ENCODE measurements at regions not wholly inside any gene's neighbourhood (a gene's known extent, or its start where the extent isn't known, plus 50 kb on each side); places are given as distances from the start of the nearest gene placed in this dataset.

DNA sequence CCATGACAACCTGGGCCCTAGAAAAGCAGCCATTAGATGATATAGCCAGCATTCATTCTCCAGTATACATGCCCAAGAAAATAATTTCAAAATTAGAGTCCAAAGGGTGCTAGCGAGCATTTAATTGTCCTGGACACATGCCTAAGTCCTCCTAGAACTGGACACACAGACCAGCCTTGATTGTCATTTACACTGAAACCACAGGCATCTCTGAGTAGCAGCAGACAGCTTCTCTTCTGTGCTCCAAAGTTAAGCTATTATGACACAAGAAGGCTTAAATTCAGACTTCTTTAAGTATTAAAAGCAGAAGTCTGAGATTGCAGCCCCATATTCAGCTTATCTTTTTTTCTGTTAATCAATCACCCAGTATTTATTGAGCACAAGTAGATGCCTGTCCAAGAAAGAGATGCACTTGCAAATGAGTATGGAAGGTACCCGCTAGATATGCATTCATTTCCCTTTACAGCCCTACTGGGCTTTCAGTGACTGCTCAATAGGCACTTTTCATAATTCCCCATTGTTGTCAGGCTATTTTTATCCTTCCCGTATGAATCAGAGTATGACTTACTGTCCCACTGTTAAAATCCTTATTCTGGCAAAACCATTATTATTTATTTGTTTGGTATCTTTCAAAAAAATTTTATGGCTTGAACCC lies 374.1 kb downstream of the FBXW7 start:
- Histone ChIP-seq H4K20me1 (ENCODE audit: insufficient read depth) (no peaks in the 10 kb centered on the region), H3K9me2 (ENCODE audit: insufficient read depth) (no peaks in the 10 kb centered on the region), H3K27me3 (ENCODE audit: insufficient read depth, low read length) (0 out of 2 replicates have a peak, but pooled peaks cover 3% of the 10 kb centered on the region), H3K9me3 (ENCODE audit: control insufficient read depth in 1 of 2, insufficient read depth in 1 of 2, low read depth in 1 of 2, low read length in 2 of 2) (no peaks in the 10 kb centered on the region), H3K4me1 (ENCODE audit: control insufficient read depth in 1 of 2, insufficient read depth in 2 of 2, low read length in 2 of 2) (no peaks in the 10 kb centered on the region), H3K27ac (ENCODE audit: low read depth, low read length) (no peak overlapping the region), H3K79me2 (ENCODE audit: insufficient read depth, low read length) (no peaks in the 10 kb centered on the region), H2AFZ (ENCODE audit: low read depth, low read length, poor library complexity, severe bottlenecking) (no peak overlapping the region), H3K4me2 (ENCODE audit: low read length) (no peak overlapping the region), H3K4me3 (replicated peaks in 1 of 2; ENCODE audit: low read depth in 1 of 2, low read length in 2 of 2) (no peak overlapping the region), H3K36me3 (ENCODE audit: control insufficient read depth in 1 of 2, insufficient read depth in 2 of 2, low read length in 2 of 2) (no peaks in the 10 kb centered on the region), H3K9ac (ENCODE audit: low read length) (no peak overlapping the region)
- DNase-seq (ENCODE audit: low read depth, low spot score) (no peak), ATAC-seq (no peak)
- POLR2A ChIA-PET: no interaction called here
- intact Hi-C loops (cut with micrococcal nuclease): no loop called here
- RAD21 ChIA-PET (ENCODE audit: low non-redundant PET in 1 of 2, low total read pairs in 2 of 2, uncharacterized antibody in 2 of 2, unreplicated experiment in 2 of 2): no interaction called here
- no peak for TF ChIP-seq POLR2A (IDR thresholded peaks at IDR 0.05; ENCODE audit: borderline replicate concordance, extremely low read depth, insufficient read depth, insufficient read length)
- no TSS peak for BruUV-seq (replicated peaks)
- CTCF ChIA-PET: no interaction called here

DNA sequence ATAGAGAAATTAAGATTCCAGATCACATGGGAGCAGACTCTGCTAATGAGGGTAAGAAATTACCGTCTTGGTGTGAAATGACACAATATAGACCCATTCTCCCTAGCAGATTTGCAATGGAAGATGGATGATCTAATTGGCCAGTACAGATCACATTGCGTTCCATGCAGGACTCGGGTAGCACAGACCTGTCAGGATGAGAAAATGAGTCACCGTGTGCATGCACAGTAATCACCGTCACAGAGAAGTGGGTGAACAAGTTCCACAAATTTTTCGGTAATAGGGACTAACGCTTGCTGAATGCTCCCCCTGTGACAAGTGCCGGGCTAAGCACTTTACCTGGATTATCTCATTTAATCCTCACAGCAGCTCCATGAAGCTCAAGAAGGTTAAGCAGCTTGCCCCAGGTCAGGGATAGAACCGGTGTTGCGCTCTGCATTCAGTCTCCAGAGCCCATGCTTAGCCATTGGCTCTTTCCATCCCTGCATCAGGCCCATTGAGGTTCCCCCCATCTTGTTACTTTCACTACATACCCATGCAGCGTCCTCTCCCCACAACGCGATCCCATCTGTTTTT lies 375.6 kb downstream of the FBXW7 start:
- Histone ChIP-seq H3K4me3 (replicated peaks in 1 of 2; ENCODE audit: low read depth in 1 of 2, low read length in 2 of 2) (no peak overlapping the region), H4K20me1 (ENCODE audit: insufficient read depth) (no peaks in the 10 kb centered on the region), H3K4me1 (ENCODE audit: control insufficient read depth in 1 of 2, insufficient read depth in 2 of 2, low read length in 2 of 2) (no peaks in the 10 kb centered on the region), H3K36me3 (ENCODE audit: control insufficient read depth in 1 of 2, insufficient read depth in 2 of 2, low read length in 2 of 2) (no peaks in the 10 kb centered on the region), H3K27me3 (ENCODE audit: insufficient read depth, low read length) (0 out of 2 replicates have a peak, but pooled peaks cover 3% of the 10 kb centered on the region), H2AFZ (ENCODE audit: low read depth, low read length, poor library complexity, severe bottlenecking) (no peak overlapping the region), H3K27ac (ENCODE audit: low read depth, low read length) (no peak overlapping the region), H3K4me2 (ENCODE audit: low read length) (no peak overlapping the region), H3K9me2 (ENCODE audit: insufficient read depth) (no peaks in the 10 kb centered on the region), H3K9me3 (ENCODE audit: control insufficient read depth in 1 of 2, insufficient read depth in 1 of 2, low read depth in 1 of 2, low read length in 2 of 2) (no peaks in the 10 kb centered on the region), H3K79me2 (ENCODE audit: insufficient read depth, low read length) (no peaks in the 10 kb centered on the region), H3K9ac (ENCODE audit: low read length) (no peak overlapping the region)
- intact Hi-C loops (cut with micrococcal nuclease): no loop called here
- DNase-seq (ENCODE audit: low read depth, low spot score) (no peak), ATAC-seq (no peak)
- CTCF ChIA-PET: no interaction called here
- RAD21 ChIA-PET (ENCODE audit: low non-redundant PET in 1 of 2, low total read pairs in 2 of 2, uncharacterized antibody in 2 of 2, unreplicated experiment in 2 of 2): no interaction called here
- BruUV-seq (replicated peaks): no TSS peak
- POLR2A ChIA-PET: no interaction called here
- TF ChIP-seq SP1 (IDR thresholded peaks at IDR 0.05; ENCODE audit: low read depth) (no peak), FOSL1 (IDR thresholded peaks at IDR 0.05; ENCODE audit: low read depth) (no peak), CEBPB (IDR thresholded peaks at IDR 0.05; ENCODE audit: low read depth) (no peak), RAD21 (IDR thresholded peaks at IDR 0.05; ENCODE audit: low read depth) (no peak), CTCF (IDR thresholded peaks at IDR 0.05 in 2 of 3, conservative IDR thresholded peaks at IDR 0.05 in 1 of 3; ENCODE audit: borderline replicate concordance in 1 of 3, insufficient read depth in 1 of 3, low read depth in 2 of 3, low read length in 2 of 3) (no peak), TCF7L2 (IDR thresholded peaks at IDR 0.05; ENCODE audit: borderline replicate concordance, extremely low read depth, insufficient read depth, insufficient read length) (no peak), EGR1 (IDR thresholded peaks at IDR 0.05; ENCODE audit: low read depth) (no peak), POLR2AphosphoS5 (IDR thresholded peaks at IDR 0.05; ENCODE audit: low read depth, low read length) (no peak), EZH2phosphoT487 (IDR thresholded peaks at IDR 0.05; ENCODE audit: borderline replicate concordance) (no peak), SIN3A (IDR thresholded peaks at IDR 0.05; ENCODE audit: low read depth) (no peak)
